HEK293 (cell line): ENCODE measurements at regions not wholly inside any gene's neighbourhood (a gene's known extent, or its start where the extent isn't known, plus 50 kb on each side); places are given as distances from the start of the nearest gene placed in this dataset.

Source experiments
- CTCF ChIA-PET: fragments of 350-600 bp; formaldehyde crosslinking; extraction: SDS; loops from one replicate; lab custom pipeline; 2021; ENCODE audit warnings: antibody characterized with exemption; lab: Yijun Ruan, JAX
- POLR2A ChIA-PET: fragments of 300-600 bp; formaldehyde crosslinking; extraction: SDS; loops from one replicate; lab custom pipeline; 2020; ENCODE audit warnings: antibody characterized with exemption, inconsistent platforms; lab: Yijun Ruan, JAX
- H3K27ac ChIP-seq: fragments of 200-500 bp; sonication (Bioruptor generic); 2 replicates; pipeline ENCODE4 v1.5.1; 2014; ENCODE audit warnings: low read depth, low read length, control low read depth, inconsistent platforms; ENCODE audit errors: extremely low read depth
- H3K36me3 ChIP-seq, 2 experiments: fragments of 200-500 bp in 1 of 2; sonication (Bioruptor generic) in 1 of 2; 1 replicate in 1 of 2; 2 replicates in 1 of 2; pipeline ENCODE4 v1.5.1; 2014 to 2017; ENCODE audit warnings: inconsistent platforms in 2 of 2, low read length in 2 of 2; ENCODE audit not compliant: control insufficient read depth in 2 of 2, insufficient read depth in 1 of 2
- H3K4me1 ChIP-seq: fragments of 200-500 bp; sonication (Bioruptor generic); 2 replicates; pipeline ENCODE4 v1.5.1; 2014; ENCODE audit warnings: mild to moderate bottlenecking, low read length, inconsistent platforms; ENCODE audit not compliant: control insufficient read depth, insufficient read depth
- H3K4me3 ChIP-seq: 2 replicates; pipeline ENCODE4 v1.5.1; 2011; ENCODE audit warnings: low read depth, mild to moderate bottlenecking, control low read depth, low read length, moderate library complexity
- H3K9me3 ChIP-seq: fragments of 200-500 bp; sonication (Bioruptor generic); 2 replicates; pipeline ENCODE4 v1.5.1; 2014; ENCODE audit warnings: low read depth, low read length, inconsistent platforms; ENCODE audit not compliant: control insufficient read depth, insufficient read depth
- GLIS2 ChIP-seq: fragments of 450-650 bp; formaldehyde crosslinking; IDR thresholded peaks from 2 replicates; pipeline ENCODE4 v1.5.1; 2016; ENCODE audit warnings: missing biosample characterization, missing genetic modification characterization
- PRDM2 ChIP-seq: fragments of 450-650 bp; formaldehyde crosslinking; IDR thresholded peaks from 2 replicates; pipeline ENCODE4 v1.5.1; 2016; ENCODE audit warnings: missing biosample characterization, missing genetic modification characterization, borderline replicate concordance
- PRDM4 ChIP-seq: fragments of 450-650 bp; formaldehyde crosslinking; IDR thresholded peaks from 2 replicates; pipeline ENCODE4 v1.5.1; 2017; ENCODE audit warnings: missing biosample characterization, missing genetic modification characterization
- ZBTB11 ChIP-seq: fragments of 450-650 bp; formaldehyde crosslinking; conservative IDR thresholded peaks from 2 replicates; pipeline ENCODE4 v1.5.1; 2016; ENCODE audit warnings: low read depth, missing biosample characterization, missing genetic modification characterization
- ZFP69B ChIP-seq: fragments of 450-650 bp; formaldehyde crosslinking; IDR thresholded peaks from 2 replicates; pipeline ENCODE4 v1.5.1; 2016; ENCODE audit warnings: missing biosample characterization, missing genetic modification characterization
- ZNF10 ChIP-seq: fragments of 450-650 bp; formaldehyde crosslinking; IDR thresholded peaks from 2 replicates; pipeline ENCODE4 v1.5.1; 2017; ENCODE audit warnings: missing biosample characterization, missing genetic modification characterization
- ZNF121 ChIP-seq: fragments of 450-650 bp; formaldehyde crosslinking; IDR thresholded peaks from 2 replicates; pipeline ENCODE4 v1.5.1; 2016; ENCODE audit warnings: missing biosample characterization, missing genetic modification characterization
- ZNF157 ChIP-seq: fragments of 450-650 bp; formaldehyde crosslinking; IDR thresholded peaks from 2 replicates; pipeline ENCODE4 v1.5.1; 2016; ENCODE audit warnings: missing biosample characterization, missing genetic modification characterization
- ZNF23 ChIP-seq: fragments of 450-650 bp; formaldehyde crosslinking; IDR thresholded peaks from 2 replicates; pipeline ENCODE4 v1.5.1; 2016; ENCODE audit warnings: missing biosample characterization, missing genetic modification characterization, borderline replicate concordance
- ZNF335 ChIP-seq: fragments of 450-650 bp; formaldehyde crosslinking; conservative IDR thresholded peaks from 2 replicates; pipeline ENCODE4 v1.5.1; 2016; ENCODE audit warnings: missing biosample characterization, missing genetic modification characterization
- ZNF341 ChIP-seq: fragments of 450-650 bp; formaldehyde crosslinking; IDR thresholded peaks from 2 replicates; pipeline ENCODE4; 2016; ENCODE audit warnings: low read depth, missing biosample characterization, missing genetic modification characterization
- ZNF449 ChIP-seq: fragments of 450-650 bp; formaldehyde crosslinking; IDR thresholded peaks from 2 replicates; pipeline ENCODE4 v1.5.1; 2017; ENCODE audit warnings: missing biosample characterization, mild to moderate bottlenecking, missing genetic modification characterization, moderate library complexity
- ZNF561 ChIP-seq: fragments of 450-650 bp; IDR thresholded peaks from 2 replicates; pipeline ENCODE4 v1.5.1; 2018; ENCODE audit warnings: missing biosample characterization, missing genetic modification characterization, borderline replicate concordance
- ZNF621 ChIP-seq: fragments of 450-650 bp; formaldehyde crosslinking; IDR thresholded peaks from 2 replicates; pipeline ENCODE4 v1.5.1; 2017; ENCODE audit warnings: missing biosample characterization, missing genetic modification characterization
- ZNF692 ChIP-seq: fragments of 450-650 bp; formaldehyde crosslinking; IDR thresholded peaks from 2 replicates; pipeline ENCODE4 v1.5.1; 2016; ENCODE audit warnings: missing biosample characterization, missing genetic modification characterization
- ZNF785 ChIP-seq: fragments of 450-650 bp; formaldehyde crosslinking; IDR thresholded peaks from 2 replicates; pipeline ENCODE4 v1.5.1; 2016; ENCODE audit warnings: missing biosample characterization, missing genetic modification characterization
- ZSCAN30 ChIP-seq: fragments of 450-650 bp; IDR thresholded peaks from 2 replicates; pipeline ENCODE4 v1.5.1; 2018; ENCODE audit warnings: missing biosample characterization, mild to moderate bottlenecking, missing genetic modification characterization, moderate library complexity
- ZXDB ChIP-seq: fragments of 450-650 bp; formaldehyde crosslinking; IDR thresholded peaks from 2 replicates; pipeline ENCODE4 v1.5.1; 2016; ENCODE audit warnings: missing biosample characterization, missing genetic modification characterization

- no peak for TF ChIP-seq ZNF621 (tag by site-specific recombination)
- no peak for TF ChIP-seq ZFP69B
These were observed 161.1 kb upstream of the GRK3 start (continued) for GRCh38 chr22:25403284-25403810.

GRCh38 chr22:25403811-25404471, 160.5 kb upstream of the GRK3 start:
- Histone ChIP-seq H3K36me3 (no peaks in the 10 kb centered on the region), H3K4me1 (peaks cover 12% of the 10 kb centered on the region), H3K4me3 (peak overlapping the region; percentile 69), H3K9me3 (no peaks in the 10 kb centered on the region), H3K27ac (peak overlapping the region; percentile 33; the same call in 1 of the 2 replicates)
- ChIA-PET POLR2A (interaction anchor here (0.6 kb wide), 1 partner anchor 25 kb away, joined by 6 read pairs; no protein-coding TSS in a partner anchor), CTCF (interaction anchor here (0.6 to 1.6 kb wide), 11 partner anchors 21 to 292 kb away, joined by 3 to 7 read pairs (median 3); no protein-coding TSS in a partner anchor)
- no peak for TF ChIP-seq ZNF10 (tag by site-specific recombination)
- TF ChIP-seq ZNF561 (tag by site-specific recombination): no peak
- TF ChIP-seq ZNF157 (tag by site-specific recombination): no peak
- no peak for TF ChIP-seq PRDM2 (tag by site-specific recombination)
- TF ChIP-seq ZNF341: 0 out of 2 replicates have a peak, but pooled peaks have one; percentile 31
- no peak for TF ChIP-seq ZXDB (tag by site-specific recombination)
- TF ChIP-seq ZNF692 (tag by site-specific recombination): peak; percentile 48; the same call in 1 of the 2 replicates
- TF ChIP-seq ZNF785 (tag by site-specific recombination): no peak
- 0 out of 2 replicates have a peak, but pooled peaks have one; percentile 12 for TF ChIP-seq GLIS2 (tag by site-specific recombination)
- no peak for TF ChIP-seq ZBTB11 (tag by site-specific recombination)
- no peak for TF ChIP-seq ZSCAN30 (tag by site-specific recombination)
- peak; percentile 40; the same call in 1 of the 2 replicates for TF ChIP-seq ZNF335
- no peak for TF ChIP-seq ZNF121 (tag by site-specific recombination)
- peak; percentile 86 for TF ChIP-seq PRDM4 (tag by site-specific recombination)
- TF ChIP-seq ZNF449 (tag by site-specific recombination): peak; percentile 74
- TF ChIP-seq ZNF23 (tag by site-specific recombination): no peak
